ENCODE measurements at regions not wholly inside any gene's neighbourhood (a gene's known extent, or its start where the extent isn't known, plus 50 kb on each side); places are given as distances from the start of the nearest gene placed in this dataset.

DNA sequence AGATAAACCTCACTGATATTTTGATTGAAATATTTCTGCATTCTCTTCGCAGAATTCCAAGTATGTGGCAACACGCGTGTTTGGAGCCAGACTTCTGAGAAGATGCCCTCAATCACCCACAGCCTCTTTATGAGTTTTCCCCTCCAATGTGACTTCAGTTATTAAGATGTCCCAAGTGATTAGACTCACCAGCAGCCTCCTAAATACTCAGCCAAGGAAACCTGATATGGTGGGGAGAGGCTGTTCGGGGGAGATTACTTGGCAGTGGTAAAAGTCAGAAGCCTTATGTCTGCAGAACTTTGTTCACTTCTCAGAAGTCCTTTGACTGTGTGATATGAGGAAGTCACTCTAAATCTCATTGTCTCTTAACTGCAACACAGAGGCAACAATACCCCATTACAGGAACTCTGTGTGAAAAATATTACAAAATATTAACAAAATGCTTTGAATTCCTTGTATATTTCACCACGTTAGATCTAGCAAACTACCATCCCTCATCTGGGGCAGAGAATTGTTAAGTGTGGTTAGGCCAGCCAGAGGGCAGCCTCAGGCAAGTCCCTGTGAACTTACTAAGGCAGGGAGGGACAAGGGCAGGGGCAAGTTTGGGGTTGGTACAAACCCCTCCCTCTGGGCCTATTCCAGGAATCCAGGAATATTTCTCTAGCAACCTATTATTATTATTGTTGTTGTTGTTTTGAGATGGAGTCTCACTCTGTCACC, 151.4 kb upstream of the USP9X start:
- H3K27ac ChIP-seq (ENCODE audit: low read depth in 2 of 2, low read length in 1 of 2): peak overlapping the region; percentile 45 to 90; a peak in 3 of 4 replicates
- ChIA-PET CTCF (interaction anchor here (1.3 kb wide), 1 partner anchor 11 kb away, joined by 6 read pairs; no protein-coding TSS in a partner anchor), POLR2A (no interaction called here)
- WGBS (ENCODE audit: low lambda C conversion rate): 0% methylated on average over 5 of the region's 5 CpGs
- no peaks in the 10 kb centered on the region for H3K27me3 ChIP-seq (ENCODE audit: insufficient read depth)
- no peaks in the 10 kb centered on the region for H3K9me3 ChIP-seq
- peak overlapping the region; percentile 68 for H3K9ac ChIP-seq
- H3F3A ChIP-seq (replicated peaks; ENCODE audit: insufficient read depth): peaks cover 28% of the 10 kb centered on the region
- peaks cover 2 to 7% of the 10 kb centered on the region in 2 experiments; a peak in 1 of 4 replicates for H3K4me1 ChIP-seq (ENCODE audit: control insufficient read depth in 1 of 2, insufficient read depth in 2 of 2, low read depth in 1 of 2, low read length in 1 of 2)
- H2AFZ ChIP-seq (ENCODE audit: low read depth): peak overlapping the region; percentile 62
- peak overlapping the region; percentile 38 to 64; a peak in 3 of 4 replicates for H3K4me3 ChIP-seq (ENCODE audit: low read depth in 2 of 2, low read length in 1 of 2)
- H3K4me2 ChIP-seq: peak overlapping the region; percentile 83
- H3K9me2 ChIP-seq: no peaks in the 10 kb centered on the region
- no peaks in the 10 kb centered on the region for H3K36me3 ChIP-seq (replicated peaks in 1 of 2; ENCODE audit: control insufficient read depth in 1 of 2, insufficient read depth in 2 of 2, low read length in 1 of 2)
- no peaks in the 10 kb centered on the region for H4K20me1 ChIP-seq (ENCODE audit: insufficient read depth)
- DNase-seq: peak; percentile 30
- H3K79me2 ChIP-seq (ENCODE audit: insufficient read depth): no peaks in the 10 kb centered on the region
- TF ChIP-seq TEAD4 (IDR thresholded peaks at IDR 0.05; ENCODE audit: borderline replicate concordance, insufficient read depth) (peak; percentile 72; the same call in 1 of the 2 replicates), USF2 (IDR thresholded peaks at IDR 0.05; ENCODE audit: borderline replicate concordance, low read depth, low read length) (no peak), RCOR1 (IDR thresholded peaks at IDR 0.05; ENCODE audit: low read length) (no peak), YY1 (IDR thresholded peaks at IDR 0.05; ENCODE audit: low read depth) (no peak), JUND (IDR thresholded peaks at IDR 0.05) (peak; percentile 37; the same call in 1 of the 2 replicates), RXRA (IDR thresholded peaks at IDR 0.05; ENCODE audit: borderline replicate concordance, low read depth) (no peak), EP300 (IDR thresholded peaks at IDR 0.05; ENCODE audit: borderline replicate concordance in 1 of 2, low read depth in 1 of 2, low read length in 1 of 2) (peak in 1 of 2 experiments; percentile 74; a peak in 1 of 4 replicates), FOXM1 (IDR thresholded peaks at IDR 0.05; ENCODE audit: low read depth) (no peak), GABPA (IDR thresholded peaks at IDR 0.05; ENCODE audit: low read depth) (no peak), MXI1 (IDR thresholded peaks at IDR 0.05; ENCODE audit: low read depth, low read length) (no peak), FOXJ3 (CRISPR knock-in tag; IDR thresholded peaks at IDR 0.05) (no peak), TCF12 (IDR thresholded peaks at IDR 0.05) (peak; percentile 62), GATA2 (CRISPR knock-in tag; IDR thresholded peaks at IDR 0.05) (no peak), CHD2 (IDR thresholded peaks at IDR 0.05; ENCODE audit: low read length, partially characterized antibody) (no peak), NFIC (IDR thresholded peaks at IDR 0.05; ENCODE audit: borderline replicate concordance) (peak; percentile 52), RAD21 (IDR thresholded peaks at IDR 0.05; ENCODE audit: low read length) (no peak; the same call in 1 of the 2 replicates), SMC3 (IDR thresholded peaks at IDR 0.05; ENCODE audit: low read depth, low read length) (no peak), MEF2A (IDR thresholded peaks at IDR 0.05; ENCODE audit: borderline replicate concordance, low read depth) (no peak), SIN3A (IDR thresholded peaks at IDR 0.05; ENCODE audit: borderline replicate concordance, low read depth, low read length) (0 out of 2 replicates have a peak, but pooled peaks have one; percentile 11), ELF1 (IDR thresholded peaks at IDR 0.05) (no peak), POLR2AphosphoS5 (IDR thresholded peaks at IDR 0.05; ENCODE audit: low read depth, low read length) (no peak), CTCF (IDR thresholded peaks at IDR 0.05) (peak; percentile 27; the same call in 1 of the 2 replicates)
- TF ChIP-seq, protein P1, sequence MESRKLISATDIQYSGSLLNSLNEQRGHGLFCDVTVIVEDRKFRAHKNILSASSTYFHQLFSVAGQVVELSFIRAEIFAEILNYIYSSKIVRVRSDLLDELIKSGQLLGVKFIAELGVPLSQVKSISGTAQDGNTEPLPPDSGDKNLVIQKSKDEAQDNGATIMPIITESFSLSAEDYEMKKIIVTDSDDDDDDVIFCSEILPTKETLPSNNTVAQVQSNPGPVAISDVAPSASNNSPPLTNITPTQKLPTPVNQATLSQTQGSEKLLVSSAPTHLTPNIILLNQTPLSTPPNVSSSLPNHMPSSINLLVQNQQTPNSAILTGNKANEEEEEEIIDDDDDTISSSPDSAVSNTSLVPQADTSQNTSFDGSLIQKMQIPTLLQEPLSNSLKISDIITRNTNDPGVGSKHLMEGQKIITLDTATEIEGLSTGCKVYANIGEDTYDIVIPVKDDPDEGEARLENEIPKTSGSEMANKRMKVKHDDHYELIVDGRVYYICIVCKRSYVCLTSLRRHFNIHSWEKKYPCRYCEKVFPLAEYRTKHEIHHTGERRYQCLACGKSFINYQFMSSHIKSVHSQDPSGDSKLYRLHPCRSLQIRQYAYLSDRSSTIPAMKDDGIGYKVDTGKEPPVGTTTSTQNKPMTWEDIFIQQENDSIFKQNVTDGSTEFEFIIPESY (IDR thresholded peaks at IDR 0.05; ENCODE audit: borderline replicate concordance, low read depth): no peak
- TF ChIP-seq, protein P2, sequence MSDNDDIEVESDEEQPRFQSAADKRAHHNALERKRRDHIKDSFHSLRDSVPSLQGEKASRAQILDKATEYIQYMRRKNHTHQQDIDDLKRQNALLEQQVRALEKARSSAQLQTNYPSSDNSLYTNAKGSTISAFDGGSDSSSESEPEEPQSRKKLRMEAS (IDR thresholded peaks at IDR 0.05; ENCODE audit: low read depth): no peak
- TF ChIP-seq, protein P3, sequence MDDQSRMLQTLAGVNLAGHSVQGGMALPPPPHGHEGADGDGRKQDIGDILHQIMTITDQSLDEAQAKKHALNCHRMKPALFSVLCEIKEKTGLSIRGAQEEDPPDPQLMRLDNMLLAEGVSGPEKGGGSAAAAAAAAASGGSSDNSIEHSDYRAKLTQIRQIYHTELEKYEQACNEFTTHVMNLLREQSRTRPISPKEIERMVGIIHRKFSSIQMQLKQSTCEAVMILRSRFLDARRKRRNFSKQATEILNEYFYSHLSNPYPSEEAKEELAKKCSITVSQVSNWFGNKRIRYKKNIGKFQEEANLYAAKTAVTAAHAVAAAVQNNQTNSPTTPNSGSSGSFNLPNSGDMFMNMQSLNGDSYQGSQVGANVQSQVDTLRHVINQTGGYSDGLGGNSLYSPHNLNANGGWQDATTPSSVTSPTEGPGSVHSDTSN (IDR thresholded peaks at IDR 0.05): peak; percentile 93
